DLD1 (cell line): ENCODE measurements at regions not wholly inside any gene's neighbourhood (a gene's known extent, or its start where the extent isn't known, plus 50 kb on each side); places are given as distances from the start of the nearest gene placed in this dataset.
"Not testable (repeated sequence)": the region's sequence is repeated elsewhere in the genome, so short reads cannot be mapped to it uniquely, and the experiment has no call there.

Experiments used
- in situ Hi-C: cut with HindIII; loops from 2 replicates; pipeline ENCODE4 v1.10.0; 2017; ENCODE audit warnings: low sequenced_read_pairs

DNA sequence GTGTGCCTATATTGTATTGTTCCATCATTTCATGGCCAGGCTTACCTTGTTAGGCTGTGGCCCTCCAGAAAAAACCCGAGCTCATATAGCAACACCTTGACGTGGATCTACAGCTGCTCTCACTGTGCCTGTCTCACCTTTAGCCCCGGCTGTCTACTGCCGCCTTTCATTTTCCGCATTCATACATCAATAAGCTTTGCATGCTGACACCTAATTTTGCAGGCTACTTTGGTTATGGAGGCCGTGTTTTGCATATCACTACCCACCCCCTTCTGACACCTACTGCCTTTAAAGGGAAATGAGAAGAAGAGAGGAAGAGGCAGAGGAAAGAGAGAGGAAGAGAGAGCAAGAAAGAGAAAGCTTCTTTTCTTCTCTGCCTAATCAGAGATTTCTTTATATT, 702.9 kb downstream of the BCL11A start:
- in situ Hi-C loops = no loop called here

DNA sequence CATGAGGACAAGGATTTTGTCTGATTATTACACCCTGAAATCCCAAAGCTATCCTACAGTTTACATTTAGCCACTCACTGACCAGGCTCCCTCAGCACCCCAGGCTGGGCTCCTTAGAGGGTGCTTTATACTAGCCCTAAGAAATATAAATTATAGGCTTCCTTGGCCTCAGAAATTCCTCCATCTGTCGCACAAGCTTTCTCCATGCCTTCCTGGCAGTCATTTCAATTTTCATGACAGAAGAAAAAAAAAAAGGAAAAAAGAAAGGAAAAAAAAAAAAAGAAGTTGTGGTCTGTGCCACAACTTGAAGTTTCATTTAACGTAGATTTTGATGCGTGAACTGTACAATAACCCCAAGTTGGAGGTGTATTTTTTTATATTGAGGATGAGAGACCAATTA, 719.5 kb downstream of the BCL11A start:
- in situ Hi-C loops = no loop called here

DNA sequence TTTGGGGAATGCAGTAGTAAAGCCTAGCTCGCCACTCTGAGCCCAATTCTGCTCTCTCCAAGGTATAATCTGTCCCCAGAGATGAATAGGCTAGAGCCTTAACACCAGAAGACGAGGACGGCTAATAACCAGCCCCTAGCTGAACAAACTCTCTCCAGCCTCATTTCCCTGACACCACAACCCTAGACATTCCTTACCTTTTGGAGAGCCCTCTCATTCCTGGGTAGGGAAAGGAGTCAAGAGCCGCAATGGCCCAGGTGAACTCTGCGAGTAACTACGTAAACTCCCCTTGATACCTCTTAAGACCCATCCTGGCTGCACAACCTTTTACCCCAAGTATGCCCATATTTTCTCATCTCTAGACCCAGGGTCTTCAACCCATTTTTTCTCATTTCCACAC, 722.9 kb downstream of the BCL11A start:
- in situ Hi-C loops = no loop called here

DNA sequence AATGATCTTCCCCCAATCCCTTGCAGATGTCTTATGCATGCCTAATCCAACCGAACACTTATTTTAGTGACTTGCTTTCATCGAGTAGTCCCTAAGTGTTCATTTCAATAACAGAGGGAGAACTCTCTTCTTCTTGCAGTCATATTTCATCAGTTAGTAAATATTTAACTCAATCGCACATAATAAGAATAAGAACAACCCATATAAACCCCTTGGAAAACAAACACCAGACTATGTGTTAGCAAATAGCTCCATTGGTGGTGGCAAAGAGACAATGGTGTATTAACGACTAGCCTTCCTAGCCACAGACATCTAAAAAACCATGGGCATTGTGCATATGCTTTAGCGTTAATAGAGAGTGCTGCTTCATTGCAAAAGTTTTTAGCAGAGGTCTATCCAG, 725.8 kb downstream of the BCL11A start:
- in situ Hi-C loops = no loop called here

DNA sequence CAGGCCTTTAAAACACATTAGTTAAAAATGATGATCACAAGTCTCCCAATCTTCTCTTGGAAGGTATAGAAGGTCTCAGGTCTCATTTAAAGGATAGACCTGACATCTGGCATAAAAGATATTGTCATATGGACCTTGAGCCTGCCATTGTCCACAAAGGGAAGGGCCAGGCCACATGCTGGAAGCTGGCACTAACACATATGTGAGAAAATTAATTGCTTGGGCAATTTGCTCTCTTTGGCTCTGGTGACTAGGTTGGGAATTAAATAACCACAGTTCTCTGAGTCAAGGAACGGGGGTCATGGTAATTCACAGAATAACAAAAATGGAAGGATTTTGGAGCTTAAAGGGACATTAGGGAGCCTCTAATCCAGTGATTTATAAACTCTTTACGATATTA, 727.3 kb downstream of the BCL11A start:
- in situ Hi-C loops = no loop called here

DNA sequence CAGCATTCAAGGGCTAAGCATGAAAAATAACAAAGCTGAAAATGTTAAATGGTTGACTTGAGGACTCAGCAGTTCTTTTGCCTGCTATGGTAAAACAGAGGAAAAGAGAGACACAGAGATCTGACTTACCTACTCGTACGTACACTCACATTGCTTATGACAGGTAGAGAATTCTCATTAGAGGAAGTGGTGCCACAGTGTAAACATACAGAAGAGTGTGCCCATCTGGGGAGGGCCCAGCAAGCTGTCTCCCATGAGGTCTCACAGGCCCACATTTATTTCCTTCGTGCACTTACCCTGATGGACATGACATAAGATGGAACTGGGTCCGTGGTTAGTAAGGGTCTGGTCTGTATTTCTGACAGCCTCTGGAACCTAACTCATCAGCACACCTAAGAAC, 729.1 kb downstream of the BCL11A start:
- in situ Hi-C loops = no loop called here

DNA sequence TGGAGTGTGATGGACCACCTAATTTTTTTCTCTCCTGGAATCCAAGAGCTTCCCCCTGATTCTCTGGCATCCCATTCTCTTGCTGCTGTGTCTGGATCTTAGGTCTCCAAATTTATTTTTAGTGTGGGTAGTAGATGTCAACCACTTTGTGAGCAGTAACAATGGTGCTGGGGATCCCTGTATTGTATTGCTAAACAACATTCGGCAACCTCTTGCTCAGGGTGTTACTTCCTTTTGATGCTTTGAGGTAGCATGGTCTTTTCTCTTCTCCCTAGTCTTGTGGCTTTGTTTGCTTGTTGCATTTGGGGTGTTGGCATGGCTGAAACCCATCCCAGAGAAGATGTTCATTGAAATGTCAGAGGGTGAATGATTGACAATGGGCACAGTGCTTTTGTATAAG, 737.4 kb downstream of the BCL11A start:
- in situ Hi-C loops = no loop called here

DNA sequence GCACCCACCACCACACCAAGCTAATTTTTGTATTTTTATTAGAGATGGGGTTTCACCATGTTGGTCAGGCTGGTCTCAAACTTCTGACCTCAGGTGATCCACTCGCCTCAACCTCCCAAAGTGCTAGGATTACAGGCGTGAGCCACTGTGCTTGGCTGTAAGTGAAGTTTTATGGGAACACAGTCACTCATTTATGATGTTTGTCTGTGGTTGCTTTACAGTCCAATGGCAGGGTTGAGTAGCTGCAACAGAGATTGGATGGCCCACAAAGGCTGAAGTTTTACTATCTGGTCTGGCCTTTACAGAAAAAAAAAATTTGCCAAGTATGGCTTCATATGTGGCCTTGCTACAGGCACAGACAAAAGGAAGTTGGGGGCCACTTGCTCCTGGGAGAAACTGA, 743.2 kb downstream of the BCL11A start:
- in situ Hi-C loops = not testable (repeated sequence)

DNA sequence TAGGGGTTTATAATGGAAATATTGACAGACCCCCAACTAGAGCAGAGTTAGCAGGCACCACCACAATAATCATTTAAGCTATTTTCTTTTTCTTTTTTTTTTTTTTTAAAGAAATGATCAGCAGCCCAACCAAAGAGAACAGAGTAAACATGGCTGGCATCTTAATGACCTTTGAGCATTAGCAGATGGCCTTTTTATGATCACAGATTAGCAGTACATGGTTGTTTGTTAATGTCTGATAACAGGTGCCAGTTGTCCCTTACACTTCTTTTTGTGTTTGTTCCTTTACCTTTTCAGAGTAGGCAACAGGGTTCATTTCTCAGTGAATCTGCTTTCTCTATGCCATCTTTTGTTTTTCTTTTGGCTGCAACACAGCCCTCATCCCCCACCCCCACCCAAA, 747.0 kb downstream of the BCL11A start:
- in situ Hi-C loops = no loop called here

DNA sequence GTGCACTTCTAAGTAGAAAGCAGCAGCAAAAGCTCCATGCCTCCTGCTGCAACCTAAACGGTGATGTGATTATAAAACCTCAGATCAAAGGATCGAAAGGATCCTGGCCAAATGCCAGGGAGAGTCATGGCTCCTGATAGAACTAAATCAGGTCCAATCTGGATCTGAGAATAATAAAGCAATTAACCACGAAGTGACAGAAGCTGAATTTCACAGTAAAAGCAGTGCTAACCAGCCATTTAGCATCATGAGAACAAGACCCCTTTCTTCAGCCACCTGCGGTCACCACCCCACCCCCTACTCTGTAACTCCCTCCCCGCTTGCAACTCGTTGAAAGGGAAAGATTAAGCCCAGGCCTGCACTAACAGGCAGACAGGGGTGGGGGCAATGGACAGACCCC, 748.7 kb downstream of the BCL11A start:
- in situ Hi-C loops = no loop called here

DNA sequence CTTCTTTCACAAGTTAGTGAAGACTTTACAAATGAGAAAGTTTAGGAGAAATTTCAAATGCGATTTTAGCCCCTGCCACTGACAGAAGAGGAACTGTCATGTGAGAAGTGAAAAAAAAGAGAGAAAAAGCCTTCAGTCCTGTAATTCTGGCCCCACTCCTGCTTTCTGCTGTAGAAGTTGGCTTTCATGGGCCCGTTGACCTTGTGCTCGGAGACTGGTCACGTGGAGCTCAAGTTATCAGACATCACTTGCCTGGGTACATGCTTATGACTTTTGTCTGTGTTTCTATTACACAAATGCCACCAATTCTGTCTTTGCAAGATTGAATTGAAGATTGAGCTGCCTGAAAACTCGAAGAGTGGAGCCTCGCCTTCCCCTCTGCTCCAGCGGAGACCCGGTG, 749.9 kb downstream of the BCL11A start:
- in situ Hi-C loops = no loop called here

DNA sequence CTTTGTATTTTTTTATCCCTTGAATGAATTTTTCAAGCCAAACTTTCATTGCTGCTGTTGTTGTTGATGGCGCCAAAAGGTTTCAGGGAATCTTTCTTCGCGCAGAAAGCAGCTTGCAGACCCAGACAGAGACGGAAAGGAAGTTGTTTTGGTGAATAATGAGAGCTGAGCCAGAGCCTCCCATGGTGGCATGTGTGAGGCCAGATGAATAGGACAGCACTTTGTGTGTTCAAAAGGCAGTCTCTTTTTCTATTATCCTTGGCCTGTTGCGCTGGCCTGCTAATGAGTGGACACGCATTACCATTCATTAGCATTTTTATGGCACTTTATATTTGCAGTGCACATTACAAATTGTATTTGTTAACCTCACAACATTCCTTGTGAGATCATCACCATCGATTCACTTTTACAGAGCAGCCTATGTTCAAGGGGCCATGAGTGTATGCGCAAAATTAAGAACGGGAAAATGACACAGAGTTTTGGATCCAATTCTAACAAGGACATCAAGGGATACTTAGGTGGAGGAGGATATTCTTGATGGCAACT, 754.7 kb downstream of the BCL11A start:
- in situ Hi-C loops = no loop called here

DNA sequence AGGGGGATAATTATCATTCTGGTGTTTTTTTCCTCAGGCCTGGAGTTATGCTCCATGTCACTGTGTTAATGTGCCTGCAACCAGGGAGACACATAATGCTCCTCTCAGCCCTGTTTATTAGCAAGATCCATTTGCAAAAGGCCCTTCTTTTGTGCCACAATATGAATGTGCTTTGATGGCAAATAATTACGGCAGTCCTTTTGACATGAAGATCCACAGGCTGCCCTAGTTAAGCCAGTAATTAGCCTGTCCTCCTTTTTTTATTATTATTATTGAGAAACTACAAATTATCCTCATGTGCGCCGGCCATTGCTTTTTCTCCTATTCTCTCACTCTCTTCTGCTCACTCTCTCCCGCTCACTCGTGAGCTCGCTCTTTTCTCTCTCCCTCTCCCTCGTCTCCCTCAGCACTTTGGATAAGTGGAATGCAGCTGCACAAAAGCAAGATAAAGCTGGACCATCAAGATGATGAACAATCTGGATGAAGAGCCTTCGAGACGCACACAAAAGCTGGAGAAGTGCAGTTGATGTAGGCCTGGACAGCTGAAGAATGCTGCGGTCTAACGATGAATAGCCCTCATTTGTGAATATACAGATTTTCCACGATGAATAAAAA, 762.3 kb downstream of the BCL11A start:
- in situ Hi-C loops = no loop called here

DNA sequence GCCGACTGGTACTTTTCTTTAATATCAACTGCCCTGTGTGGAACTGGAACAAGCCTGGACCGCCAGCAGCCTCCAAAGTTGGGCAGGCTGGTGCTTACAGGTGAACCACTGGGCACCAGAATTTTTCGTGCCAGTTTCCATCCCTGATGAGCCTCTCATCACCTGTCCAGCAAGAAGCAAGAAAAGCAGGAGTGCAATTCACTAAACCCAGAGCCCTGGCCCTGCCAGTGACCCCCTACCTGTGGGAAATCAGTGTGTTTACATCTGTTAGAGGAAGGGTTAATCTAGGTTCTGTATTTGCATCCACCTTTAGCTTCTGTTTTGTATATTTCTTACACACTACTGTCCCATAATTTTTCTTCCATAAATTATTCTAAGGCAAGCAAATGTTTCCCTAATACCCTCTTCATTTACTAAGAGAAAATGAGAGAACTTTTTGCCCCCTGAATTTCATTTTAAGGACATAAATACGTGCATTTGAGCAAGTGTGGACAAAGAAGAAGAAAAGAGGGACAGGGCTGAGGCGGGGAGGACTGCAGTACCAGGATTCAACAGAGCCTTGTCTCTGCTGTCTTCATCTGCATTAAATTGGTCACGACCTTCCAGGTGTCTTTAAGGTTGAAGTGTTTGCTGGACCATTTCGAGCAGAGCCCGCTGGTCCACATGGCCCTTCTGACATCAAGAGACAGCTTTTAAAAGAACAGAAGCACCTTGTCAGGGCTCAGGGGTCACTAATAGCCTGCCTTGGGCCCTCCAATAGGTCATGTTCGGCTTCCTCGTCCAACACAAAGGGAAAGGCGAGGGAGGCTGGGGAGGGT, 763.1 kb downstream of the BCL11A start:
- in situ Hi-C loops = no loop called here

DNA sequence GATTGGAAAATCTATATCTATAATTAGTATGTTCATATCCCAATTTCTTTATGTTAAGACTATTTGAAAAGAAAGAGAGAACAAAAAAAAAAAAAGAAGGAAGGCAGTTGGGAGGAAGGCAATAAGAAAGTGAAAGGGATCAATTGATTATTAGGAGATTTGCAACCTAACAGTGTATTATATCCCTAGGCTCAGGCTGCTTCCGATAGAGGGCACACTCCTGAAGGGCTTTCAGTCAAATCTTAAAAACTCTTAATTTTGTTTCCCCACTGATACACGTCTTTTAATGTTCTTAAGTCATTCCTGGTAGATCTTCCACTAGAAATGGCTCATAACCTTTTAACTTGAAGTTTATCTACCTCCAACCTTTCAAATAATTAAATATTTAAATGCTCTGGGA, 763.9 kb downstream of the BCL11A start:
- in situ Hi-C loops = no loop called here

DNA sequence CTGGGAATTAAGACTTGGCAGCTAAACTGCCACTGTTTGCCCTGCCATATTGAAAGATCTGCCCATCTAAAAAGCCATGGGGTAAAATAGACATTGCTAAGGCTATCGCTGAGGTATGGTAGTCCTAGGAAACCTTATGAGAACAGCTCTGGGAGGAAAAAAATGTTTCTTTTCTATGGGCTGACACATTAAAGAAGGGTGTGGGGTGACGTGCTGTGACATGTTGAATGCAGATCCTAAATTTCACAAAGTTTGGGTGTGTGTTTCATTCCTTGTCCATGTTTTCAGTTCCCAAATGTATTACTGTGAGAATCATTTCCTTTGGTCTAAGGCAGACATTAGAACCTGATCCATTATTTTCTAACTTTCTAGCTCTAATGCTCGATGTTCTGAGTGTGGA, 766.4 kb downstream of the BCL11A start:
- in situ Hi-C loops = no loop called here

DNA sequence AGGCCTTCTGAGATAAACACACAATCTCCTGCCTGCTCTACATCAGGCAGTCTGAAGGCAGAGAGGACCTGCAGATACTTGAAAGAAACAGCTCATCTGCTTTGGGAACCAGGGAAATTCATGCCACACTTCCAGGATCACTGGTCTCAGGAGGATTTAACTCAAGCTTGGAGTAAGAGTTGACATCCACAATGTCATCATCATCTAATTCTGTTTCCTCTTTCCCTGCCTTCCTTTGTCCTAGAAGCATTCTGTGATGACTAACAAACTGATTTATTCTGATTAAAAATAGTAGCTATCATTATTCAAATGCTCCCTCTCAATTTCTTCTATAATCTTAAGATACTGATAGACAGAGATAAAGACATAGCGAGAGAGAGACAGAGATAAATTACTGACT, 766.8 kb downstream of the BCL11A start:
- in situ Hi-C loops = no loop called here

DNA sequence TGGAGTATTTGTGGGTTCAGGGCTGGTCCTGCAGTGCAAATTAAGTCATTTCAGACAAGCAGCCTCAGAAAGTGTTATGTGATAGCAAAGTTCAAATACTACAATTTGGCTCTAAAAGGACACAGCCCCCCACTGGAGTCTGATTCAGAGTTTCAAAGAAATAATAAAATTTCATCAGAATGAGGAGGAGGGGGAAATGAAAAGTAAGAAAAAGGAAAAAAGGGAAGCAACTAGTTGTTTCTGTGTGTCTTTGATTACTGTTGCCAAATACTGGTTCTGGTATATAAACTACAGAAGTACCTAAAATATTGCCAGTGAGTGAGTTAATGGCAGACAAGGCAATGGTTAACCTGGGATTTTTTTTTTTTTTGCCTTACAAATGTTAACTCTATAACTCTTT, 773.9 kb downstream of the BCL11A start:
- in situ Hi-C loops = no loop called here

DNA sequence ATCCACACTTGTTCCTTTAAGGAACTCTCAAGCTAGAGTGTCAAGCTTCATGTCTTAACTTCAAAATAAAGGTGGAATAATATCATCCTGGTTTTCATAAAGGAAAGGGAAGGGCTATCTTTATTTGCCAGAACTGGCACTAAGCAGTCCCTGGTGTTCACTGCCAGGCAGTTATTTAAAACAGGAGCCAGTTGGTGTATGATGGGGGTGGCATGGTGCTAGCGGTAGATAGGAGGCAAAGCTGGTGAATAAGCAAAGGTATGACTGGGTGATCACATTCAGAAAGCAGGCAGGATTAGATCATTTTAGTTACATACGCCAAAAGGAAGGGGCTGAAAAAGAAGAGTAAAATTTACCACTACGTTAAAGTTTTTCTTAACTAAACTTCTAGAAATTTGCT, 776.3 kb downstream of the BCL11A start:
- in situ Hi-C loops = no loop called here

DNA sequence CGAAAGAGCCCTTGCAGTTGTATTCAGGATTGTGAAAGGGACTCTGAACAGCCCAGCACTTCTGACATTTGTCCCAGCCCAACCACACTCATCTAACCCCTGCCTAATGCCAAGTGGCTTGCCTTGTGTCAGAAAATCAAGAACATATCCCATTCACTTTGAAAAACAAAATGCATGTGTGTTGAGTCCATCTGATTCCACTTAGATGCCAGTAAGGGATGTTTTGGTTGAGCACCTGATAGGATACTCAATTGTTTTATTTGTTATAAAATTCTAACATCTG, 776.8 kb downstream of the BCL11A start:
- in situ Hi-C loops = no loop called here

DNA sequence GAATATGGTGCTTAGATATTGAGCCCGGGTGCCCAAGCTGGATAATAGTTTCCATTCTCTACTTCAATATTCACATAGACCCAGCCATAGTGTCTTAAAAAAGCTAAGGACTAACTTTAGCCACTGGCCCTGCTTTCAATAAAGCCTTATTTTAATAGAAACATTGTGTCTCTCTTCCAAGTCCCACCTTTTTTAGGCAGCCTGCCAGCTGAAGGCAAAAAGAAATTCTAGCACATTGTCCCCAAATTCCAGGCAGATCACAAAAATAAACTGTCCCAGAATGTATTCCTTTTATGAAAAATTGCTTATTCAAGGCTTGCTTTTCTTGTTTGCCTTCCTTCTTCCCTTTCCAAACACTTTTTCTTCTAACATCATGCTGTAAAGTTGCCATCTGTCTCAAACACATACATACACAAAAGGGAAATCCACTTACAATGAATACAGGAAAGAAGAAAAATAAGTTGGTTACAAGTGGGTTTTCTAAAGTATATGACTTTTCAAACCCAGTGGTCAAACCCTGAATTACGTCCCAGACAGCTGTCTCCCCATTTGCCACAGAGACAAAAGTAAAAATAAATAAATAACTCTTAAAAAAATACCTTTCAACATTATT, 778.5 kb downstream of the BCL11A start:
- in situ Hi-C loops = no loop called here

DNA sequence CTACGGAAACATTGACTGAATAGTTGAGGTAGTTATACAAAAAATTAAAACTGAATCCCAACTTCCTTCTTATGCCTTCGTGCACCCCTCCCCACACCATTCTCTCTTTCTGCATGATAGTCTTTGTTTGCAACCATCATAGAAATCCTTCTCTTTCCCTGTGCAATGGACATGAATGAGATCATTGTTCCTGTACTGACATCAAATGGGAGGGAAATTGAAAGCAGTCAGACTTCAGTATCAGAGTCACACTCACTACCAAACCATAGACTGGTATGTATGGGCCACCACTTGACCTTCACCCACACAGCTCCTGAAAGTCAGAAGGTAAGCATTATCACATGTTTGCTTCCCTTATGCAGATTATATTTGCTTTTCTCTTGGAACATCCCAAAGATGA, 782.8 kb downstream of the BCL11A start:
- in situ Hi-C loops = no loop called here
